Embryonic facial prominence (tissue), 1 donor: ENCODE measurements at regions not wholly inside any gene's neighbourhood (a gene's known extent, or its start where the extent isn't known, plus 50 kb on each side); places are given as distances from the start of the nearest gene placed in this dataset.
"Not testable (repeated sequence)": the region's sequence is repeated elsewhere in the genome, so short reads cannot be mapped to it uniquely, and the experiment has no call there.

Experiments
- DNase-seq: peaks from one replicate; pipeline ENCODE4 v3.0.0-alpha.2; 2016; ENCODE audit errors: extremely low spot score

GRCh38 chr2:87485455-87485854, 262.4 kb upstream of the PLGLB2 start:
- not testable (repeated sequence) for DNase-seq

- not testable (repeated sequence) for DNase-seq
Observed at GRCh38 chr2:87485884-87486283, 262.0 kb upstream of the PLGLB2 start.

- not testable (repeated sequence) for DNase-seq
Observed at GRCh38 chr2:87486413-87486812, 261.5 kb upstream of the PLGLB2 start.

- DNase-seq = not testable (repeated sequence)
Observed at GRCh38 chr2:87488021-87488420, 259.9 kb upstream of the PLGLB2 start.

GRCh38 chr2:87488991-87489390, 258.9 kb upstream of the PLGLB2 start:
- not testable (repeated sequence) for DNase-seq

GRCh38 chr2:87494846-87495245, 253.0 kb upstream of the PLGLB2 start:
- not testable (repeated sequence) for DNase-seq

GRCh38 chr2:87495455-87495854, 252.4 kb upstream of the PLGLB2 start:
- not testable (repeated sequence) for DNase-seq

- DNase-seq = not testable (repeated sequence)
Observed at GRCh38 chr2:87496036-87497006, 251.6 kb upstream of the PLGLB2 start.

GRCh38 chr2:87497135-87497534, 250.8 kb upstream of the PLGLB2 start:
- DNase-seq = not testable (repeated sequence)

- DNase-seq = not testable (repeated sequence)
Observed at GRCh38 chr2:87497700-87498099, 250.2 kb upstream of the PLGLB2 start.

- DNase-seq = not testable (repeated sequence)
Observed at GRCh38 chr2:87498169-87498853, 249.6 kb upstream of the PLGLB2 start.

- not testable (repeated sequence) for DNase-seq
Observed at GRCh38 chr2:87498854-87499238, 249.0 kb upstream of the PLGLB2 start.

- DNase-seq = not testable (repeated sequence)
Observed at GRCh38 chr2:87499860-87500259, 248.0 kb upstream of the PLGLB2 start.

GRCh38 chr2:87500421-87500820, 247.5 kb upstream of the PLGLB2 start:
- not testable (repeated sequence) for DNase-seq

- not testable (repeated sequence) for DNase-seq
Observed at GRCh38 chr2:87500951-87501350, 246.9 kb upstream of the PLGLB2 start.

- not testable (repeated sequence) for DNase-seq
Observed at GRCh38 chr2:87502948-87503347, 244.9 kb upstream of the PLGLB2 start.

- not testable (repeated sequence) for DNase-seq
Observed at GRCh38 chr2:87505239-87505638, 242.6 kb upstream of the PLGLB2 start.

GRCh38 chr2:87505909-87506308, 242.0 kb upstream of the PLGLB2 start:
- DNase-seq = not testable (repeated sequence)

GRCh38 chr2:87507378-87508348, 240.2 kb upstream of the PLGLB2 start:
- not testable (repeated sequence) for DNase-seq

GRCh38 chr2:87511195-87511778, 236.6 kb upstream of the PLGLB2 start:
- DNase-seq = not testable (repeated sequence)
